OCI-LY3 (cell line): ENCODE measurements at regions not wholly inside any gene's neighbourhood (a gene's known extent, or its start where the extent isn't known, plus 50 kb on each side); places are given as distances from the start of the nearest gene placed in this dataset.

ENCODE experiments used
- EZH2phosphoT487 ChIP-seq: fragments of 200-600 bp; shearing (Covaris generic); IDR thresholded peaks from 2 replicates; pipeline ENCODE4 v1.6.1; 2018; ENCODE audit warnings: antibody characterized with exemption, mixed run types, low read depth
- TF ChIP-seq, protein P1 (sequence below): fragments of 200-600, 300-600 bp; sonication (generic); IDR thresholded peaks from 2 replicates; pipeline ENCODE4 v1.5.1; 2014; ENCODE audit warnings: antibody characterized with exemption, low read length, low read depth

DNA sequence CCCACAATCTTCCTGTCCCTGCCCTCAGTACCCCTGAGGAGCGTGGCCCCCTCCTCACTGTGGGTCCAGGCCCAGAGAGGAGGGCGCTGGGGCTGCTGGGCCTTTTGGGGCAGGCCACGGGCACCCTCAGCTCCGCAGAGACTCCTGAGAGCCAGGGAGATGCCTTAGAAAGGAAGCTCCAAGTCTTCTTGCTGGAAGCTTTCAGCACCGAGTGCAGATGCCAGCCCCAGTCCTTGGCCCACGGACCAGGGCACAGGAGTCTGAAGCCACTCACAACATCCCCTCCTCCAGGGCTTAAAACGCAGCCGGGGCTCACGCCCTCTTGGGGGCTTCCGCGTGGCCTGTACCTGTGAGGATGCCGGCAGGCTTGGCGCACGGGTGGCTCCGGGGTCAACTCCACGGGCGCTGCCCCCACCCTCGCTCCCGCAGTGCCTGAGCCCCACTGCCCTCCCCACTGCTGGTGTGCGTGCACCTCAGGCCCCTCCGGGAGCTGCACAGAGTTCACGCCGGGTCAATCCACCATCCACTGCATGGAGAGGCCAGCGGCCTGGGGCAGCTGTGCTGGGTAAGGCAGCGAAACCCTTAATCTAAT, 72.1 kb upstream of the CTDP1 start:
- TF ChIP-seq, protein P1, sequence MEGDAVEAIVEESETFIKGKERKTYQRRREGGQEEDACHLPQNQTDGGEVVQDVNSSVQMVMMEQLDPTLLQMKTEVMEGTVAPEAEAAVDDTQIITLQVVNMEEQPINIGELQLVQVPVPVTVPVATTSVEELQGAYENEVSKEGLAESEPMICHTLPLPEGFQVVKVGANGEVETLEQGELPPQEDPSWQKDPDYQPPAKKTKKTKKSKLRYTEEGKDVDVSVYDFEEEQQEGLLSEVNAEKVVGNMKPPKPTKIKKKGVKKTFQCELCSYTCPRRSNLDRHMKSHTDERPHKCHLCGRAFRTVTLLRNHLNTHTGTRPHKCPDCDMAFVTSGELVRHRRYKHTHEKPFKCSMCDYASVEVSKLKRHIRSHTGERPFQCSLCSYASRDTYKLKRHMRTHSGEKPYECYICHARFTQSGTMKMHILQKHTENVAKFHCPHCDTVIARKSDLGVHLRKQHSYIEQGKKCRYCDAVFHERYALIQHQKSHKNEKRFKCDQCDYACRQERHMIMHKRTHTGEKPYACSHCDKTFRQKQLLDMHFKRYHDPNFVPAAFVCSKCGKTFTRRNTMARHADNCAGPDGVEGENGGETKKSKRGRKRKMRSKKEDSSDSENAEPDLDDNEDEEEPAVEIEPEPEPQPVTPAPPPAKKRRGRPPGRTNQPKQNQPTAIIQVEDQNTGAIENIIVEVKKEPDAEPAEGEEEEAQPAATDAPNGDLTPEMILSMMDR, result no peak
- no peak for TF ChIP-seq EZH2phosphoT487
